WTC11 (cell line): ENCODE measurements at regions not wholly inside any gene's neighbourhood (a gene's known extent, or its start where the extent isn't known, plus 50 kb on each side); places are given as distances from the start of the nearest gene placed in this dataset.

Experiments
- ATAC-seq: fragments of 200-7000 bp; cut with Tn5 transposase; 2 replicates; pipeline ENCODE4 v1.10.0; 2021; ENCODE audit warnings: mild to moderate bottlenecking, moderate library complexity
- CTCF ChIA-PET: fragments of 300-600 bp; sonication (Branson Sonifier 250); formaldehyde crosslinking; loops from one replicate; lab custom pipeline; 2021; ENCODE audit warnings: antibody characterized with exemption; lab: Charles Lee
- POLR2A ChIA-PET: fragments of 350-600 bp; sonication (Branson Sonifier 250); formaldehyde crosslinking; loops from one replicate; lab custom pipeline; 2021; ENCODE audit warnings: antibody characterized with exemption; lab: Charles Lee
- DNase-seq: peaks from one replicate; pipeline ENCODE4 v3.0.0; 2021; ENCODE audit warnings: low spot score
- H3K27ac Mint-ChIP-seq: 2 replicates; pipeline ENCODE4 v1.8.0; 2021; ENCODE audit warnings: mixed read lengths
- H3K27me3 Mint-ChIP-seq: 2 replicates; pipeline ENCODE4 v1.8.0; 2021; ENCODE audit warnings: low read depth, mild to moderate bottlenecking, moderate library complexity, mixed read lengths
- H3K36me3 Mint-ChIP-seq: 2 replicates; pipeline ENCODE4 v1.8.0; 2021; ENCODE audit warnings: mixed read lengths
- H3K4me1 Mint-ChIP-seq: 2 replicates; pipeline ENCODE4 v1.8.0; 2022; ENCODE audit warnings: mixed read lengths
- H3K4me3 Mint-ChIP-seq: 2 replicates; pipeline ENCODE4 v1.8.0; 2021; ENCODE audit warnings: mild to moderate bottlenecking, moderate library complexity, mixed read lengths
- H3K9me3 Mint-ChIP-seq: 2 replicates; pipeline ENCODE4 v1.8.0; 2021; ENCODE audit warnings: mixed read lengths
- ATF1 ChIP-seq: sonication (generic); formaldehyde crosslinking; IDR thresholded peaks from 2 replicates; pipeline ENCODE4 v1.8.1; 2023; ENCODE audit warnings: mild to moderate bottlenecking, moderate library complexity, missing genetic modification reagents
- CREB1 ChIP-seq: sonication (generic); formaldehyde crosslinking; IDR thresholded peaks from 2 replicates; pipeline ENCODE4 v1.8.0; 2023; ENCODE audit warnings: mild to moderate bottlenecking, missing genetic modification reagents
- ELF4 ChIP-seq: sonication (generic); formaldehyde crosslinking; IDR thresholded peaks from 2 replicates; pipeline ENCODE4 v1.8.1; 2022; ENCODE audit warnings: low read depth, mild to moderate bottlenecking, moderate library complexity, missing genetic modification reagents
- ESRRA ChIP-seq: sonication (generic); formaldehyde crosslinking; IDR thresholded peaks from 2 replicates; pipeline ENCODE4 v1.8.1; 2022; ENCODE audit warnings: mild to moderate bottlenecking, missing genetic modification reagents, borderline replicate concordance
- GTF2I ChIP-seq: fragments of 250-450 bp; sonication (Bioruptor Pico); conservative IDR thresholded peaks from 2 replicates; pipeline ENCODE4 v1.4.0; 2021; ENCODE audit warnings: mild to moderate bottlenecking
- HMGA2 ChIP-seq: fragments of 250-450 bp; sonication (Bioruptor Pico); IDR thresholded peaks from 2 replicates; pipeline ENCODE4 v1.4.0; 2021; ENCODE audit warnings: mild to moderate bottlenecking, moderate library complexity
- JUN ChIP-seq: sonication (generic); formaldehyde crosslinking; IDR thresholded peaks from 2 replicates; pipeline ENCODE4 v1.8.0; 2023; ENCODE audit warnings: mild to moderate bottlenecking, missing genetic modification reagents
- NFE2L1 ChIP-seq: sonication (generic); formaldehyde crosslinking; IDR thresholded peaks from 2 replicates; pipeline ENCODE4 v1.8.1; 2023; ENCODE audit warnings: missing genetic modification reagents
- SMAD4 ChIP-seq: sonication (generic); formaldehyde crosslinking; IDR thresholded peaks from 2 replicates; pipeline ENCODE4 v1.8.0; 2022; ENCODE audit warnings: mild to moderate bottlenecking, missing genetic modification reagents
- SOX15 ChIP-seq: fragments of 250-450 bp; sonication (Bioruptor Pico); IDR thresholded peaks from 2 replicates; pipeline ENCODE4 v1.9.0; 2021; ENCODE audit warnings: mild to moderate bottlenecking
- SP1 ChIP-seq: sonication (generic); formaldehyde crosslinking; conservative IDR thresholded peaks from 2 replicates; pipeline ENCODE4 v1.8.1; 2022; ENCODE audit warnings: missing genetic modification reagents
- ZNF138 ChIP-seq: sonication (generic); formaldehyde crosslinking; conservative IDR thresholded peaks from 2 replicates; pipeline ENCODE4 v1.8.1; 2022; ENCODE audit warnings: mild to moderate bottlenecking, moderate library complexity, missing genetic modification reagents
- TF ChIP-seq, protein P1 (sequence below): sonication (generic); formaldehyde crosslinking; IDR thresholded peaks from 2 replicates; pipeline ENCODE4 v1.8.1; 2023; ENCODE audit warnings: mild to moderate bottlenecking, missing genetic modification reagents
- TF ChIP-seq, protein P2 (sequence below): sonication (generic); formaldehyde crosslinking; IDR thresholded peaks from 2 replicates; pipeline ENCODE4 v1.8.1; 2022; ENCODE audit warnings: mild to moderate bottlenecking, moderate library complexity, missing genetic modification reagents
- TF ChIP-seq, protein P3 (sequence below): sonication (generic); formaldehyde crosslinking; IDR thresholded peaks from 2 replicates; pipeline ENCODE4 v1.8.1; 2023; ENCODE audit warnings: mild to moderate bottlenecking, missing genetic modification reagents, moderate library complexity
- TF ChIP-seq, protein P4 (sequence below): sonication (generic); formaldehyde crosslinking; IDR thresholded peaks from 2 replicates; pipeline ENCODE4 v1.8.1; 2022; ENCODE audit warnings: low read depth, missing genetic modification reagents, borderline replicate concordance
- TF ChIP-seq, protein P5 (sequence below): fragments of 250-450 bp; sonication (Bioruptor Pico); conservative IDR thresholded peaks from 2 replicates; pipeline ENCODE4 v1.9.0; 2021; ENCODE audit warnings: mild to moderate bottlenecking
- TF ChIP-seq, protein P6 (sequence below): sonication (generic); formaldehyde crosslinking; IDR thresholded peaks from 2 replicates; pipeline ENCODE4 v1.8.1; 2022; ENCODE audit warnings: mild to moderate bottlenecking, missing genetic modification reagents, moderate library complexity, borderline replicate concordance
- TF ChIP-seq, protein P7 (sequence below): sonication (generic); formaldehyde crosslinking; conservative IDR thresholded peaks from 2 replicates; pipeline ENCODE4 v1.8.1; 2023; ENCODE audit warnings: mild to moderate bottlenecking, low read depth, missing genetic modification reagents, moderate library complexity
- TF ChIP-seq, protein P8 (sequence below): sonication (generic); formaldehyde crosslinking; conservative IDR thresholded peaks from 2 replicates; pipeline ENCODE4 v1.8.1; 2022; ENCODE audit warnings: mild to moderate bottlenecking, missing genetic modification reagents
- TF ChIP-seq, protein P9 (sequence below): sonication (generic); formaldehyde crosslinking; IDR thresholded peaks from 2 replicates; pipeline ENCODE4 v1.8.0; 2022; ENCODE audit warnings: mild to moderate bottlenecking, missing genetic modification reagents

DNA sequence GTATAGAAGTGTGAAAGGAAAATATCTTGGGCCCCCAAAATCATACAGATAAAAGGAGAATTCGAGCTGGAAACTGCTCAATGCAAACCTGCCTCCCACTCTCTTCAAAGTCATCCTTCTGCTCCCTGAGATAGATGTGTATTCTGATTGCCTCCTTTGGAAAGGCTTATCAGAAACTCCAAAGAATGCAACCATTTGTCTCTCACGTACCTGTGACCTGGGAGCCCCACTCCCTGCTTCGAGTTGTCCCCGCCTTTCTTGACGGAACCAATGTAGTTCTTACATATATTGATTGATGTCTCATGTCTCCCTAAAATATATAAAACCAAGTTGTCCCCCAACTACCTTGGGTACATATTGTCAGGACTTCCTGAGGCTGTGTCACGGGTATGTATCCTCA lies 163.8 kb downstream of the DIRAS2 start (continued):
- TF ChIP-seq, protein P1, sequence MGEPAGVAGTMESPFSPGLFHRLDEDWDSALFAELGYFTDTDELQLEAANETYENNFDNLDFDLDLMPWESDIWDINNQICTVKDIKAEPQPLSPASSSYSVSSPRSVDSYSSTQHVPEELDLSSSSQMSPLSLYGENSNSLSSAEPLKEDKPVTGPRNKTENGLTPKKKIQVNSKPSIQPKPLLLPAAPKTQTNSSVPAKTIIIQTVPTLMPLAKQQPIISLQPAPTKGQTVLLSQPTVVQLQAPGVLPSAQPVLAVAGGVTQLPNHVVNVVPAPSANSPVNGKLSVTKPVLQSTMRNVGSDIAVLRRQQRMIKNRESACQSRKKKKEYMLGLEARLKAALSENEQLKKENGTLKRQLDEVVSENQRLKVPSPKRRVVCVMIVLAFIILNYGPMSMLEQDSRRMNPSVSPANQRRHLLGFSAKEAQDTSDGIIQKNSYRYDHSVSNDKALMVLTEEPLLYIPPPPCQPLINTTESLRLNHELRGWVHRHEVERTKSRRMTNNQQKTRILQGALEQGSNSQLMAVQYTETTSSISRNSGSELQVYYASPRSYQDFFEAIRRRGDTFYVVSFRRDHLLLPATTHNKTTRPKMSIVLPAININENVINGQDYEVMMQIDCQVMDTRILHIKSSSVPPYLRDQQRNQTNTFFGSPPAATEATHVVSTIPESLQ = no peak
- TF ChIP-seq ZNF138 (CRISPR knock-in tag) = no peak
- TF ChIP-seq, protein P2, sequence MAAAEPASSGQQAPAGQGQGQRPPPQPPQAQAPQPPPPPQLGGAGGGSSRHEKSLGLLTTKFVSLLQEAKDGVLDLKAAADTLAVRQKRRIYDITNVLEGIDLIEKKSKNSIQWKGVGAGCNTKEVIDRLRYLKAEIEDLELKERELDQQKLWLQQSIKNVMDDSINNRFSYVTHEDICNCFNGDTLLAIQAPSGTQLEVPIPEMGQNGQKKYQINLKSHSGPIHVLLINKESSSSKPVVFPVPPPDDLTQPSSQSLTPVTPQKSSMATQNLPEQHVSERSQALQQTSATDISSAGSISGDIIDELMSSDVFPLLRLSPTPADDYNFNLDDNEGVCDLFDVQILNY = no peak
- no peak for TF ChIP-seq NFE2L1 (CRISPR knock-in tag)
- TF ChIP-seq, protein P3, sequence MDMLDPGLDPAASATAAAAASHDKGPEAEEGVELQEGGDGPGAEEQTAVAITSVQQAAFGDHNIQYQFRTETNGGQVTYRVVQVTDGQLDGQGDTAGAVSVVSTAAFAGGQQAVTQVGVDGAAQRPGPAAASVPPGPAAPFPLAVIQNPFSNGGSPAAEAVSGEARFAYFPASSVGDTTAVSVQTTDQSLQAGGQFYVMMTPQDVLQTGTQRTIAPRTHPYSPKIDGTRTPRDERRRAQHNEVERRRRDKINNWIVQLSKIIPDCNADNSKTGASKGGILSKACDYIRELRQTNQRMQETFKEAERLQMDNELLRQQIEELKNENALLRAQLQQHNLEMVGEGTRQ (CRISPR knock-in tag) = no peak
- TF ChIP-seq, protein P4, sequence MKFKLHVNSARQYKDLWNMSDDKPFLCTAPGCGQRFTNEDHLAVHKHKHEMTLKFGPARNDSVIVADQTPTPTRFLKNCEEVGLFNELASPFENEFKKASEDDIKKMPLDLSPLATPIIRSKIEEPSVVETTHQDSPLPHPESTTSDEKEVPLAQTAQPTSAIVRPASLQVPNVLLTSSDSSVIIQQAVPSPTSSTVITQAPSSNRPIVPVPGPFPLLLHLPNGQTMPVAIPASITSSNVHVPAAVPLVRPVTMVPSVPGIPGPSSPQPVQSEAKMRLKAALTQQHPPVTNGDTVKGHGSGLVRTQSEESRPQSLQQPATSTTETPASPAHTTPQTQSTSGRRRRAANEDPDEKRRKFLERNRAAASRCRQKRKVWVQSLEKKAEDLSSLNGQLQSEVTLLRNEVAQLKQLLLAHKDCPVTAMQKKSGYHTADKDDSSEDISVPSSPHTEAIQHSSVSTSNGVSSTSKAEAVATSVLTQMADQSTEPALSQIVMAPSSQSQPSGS = no peak

DNA sequence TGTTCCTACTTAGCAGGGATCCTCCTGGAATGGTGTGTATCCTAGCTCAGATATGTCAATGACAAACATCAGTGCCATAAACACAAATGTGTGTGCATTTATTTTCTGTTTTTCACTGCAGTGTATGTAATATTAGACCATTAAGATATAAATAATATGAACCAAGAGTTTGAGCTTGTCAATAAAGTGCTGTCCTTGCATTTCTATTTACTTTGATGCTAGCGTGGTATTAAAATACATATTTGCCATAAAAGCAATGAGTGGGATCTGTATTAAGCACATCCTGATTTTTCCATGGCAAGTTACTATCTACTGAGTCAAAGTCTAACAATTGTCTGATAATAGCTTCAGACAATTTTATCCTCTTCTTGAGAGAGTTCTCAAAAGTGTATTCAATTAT lies 157.6 kb downstream of the DIRAS2 start:
- H3K4me3 Mint-ChIP-seq = no peak overlapping the region
- DNase-seq = no peak
- no peak for ATAC-seq
- no peaks in the 10 kb centered on the region for H3K4me1 Mint-ChIP-seq
- CTCF ChIA-PET = no interaction called here
- peaks cover 15% of the 10 kb centered on the region for H3K9me3 Mint-ChIP-seq
- H3K36me3 Mint-ChIP-seq = 0 out of 2 replicates have a peak, but pooled peaks cover 2% of the 10 kb centered on the region
- POLR2A ChIA-PET = no interaction called here
- peaks cover 4% of the 10 kb centered on the region; the same call in 1 of the 2 replicates for H3K27me3 Mint-ChIP-seq
- no peak overlapping the region for H3K27ac Mint-ChIP-seq
- TF ChIP-seq, protein P5, sequence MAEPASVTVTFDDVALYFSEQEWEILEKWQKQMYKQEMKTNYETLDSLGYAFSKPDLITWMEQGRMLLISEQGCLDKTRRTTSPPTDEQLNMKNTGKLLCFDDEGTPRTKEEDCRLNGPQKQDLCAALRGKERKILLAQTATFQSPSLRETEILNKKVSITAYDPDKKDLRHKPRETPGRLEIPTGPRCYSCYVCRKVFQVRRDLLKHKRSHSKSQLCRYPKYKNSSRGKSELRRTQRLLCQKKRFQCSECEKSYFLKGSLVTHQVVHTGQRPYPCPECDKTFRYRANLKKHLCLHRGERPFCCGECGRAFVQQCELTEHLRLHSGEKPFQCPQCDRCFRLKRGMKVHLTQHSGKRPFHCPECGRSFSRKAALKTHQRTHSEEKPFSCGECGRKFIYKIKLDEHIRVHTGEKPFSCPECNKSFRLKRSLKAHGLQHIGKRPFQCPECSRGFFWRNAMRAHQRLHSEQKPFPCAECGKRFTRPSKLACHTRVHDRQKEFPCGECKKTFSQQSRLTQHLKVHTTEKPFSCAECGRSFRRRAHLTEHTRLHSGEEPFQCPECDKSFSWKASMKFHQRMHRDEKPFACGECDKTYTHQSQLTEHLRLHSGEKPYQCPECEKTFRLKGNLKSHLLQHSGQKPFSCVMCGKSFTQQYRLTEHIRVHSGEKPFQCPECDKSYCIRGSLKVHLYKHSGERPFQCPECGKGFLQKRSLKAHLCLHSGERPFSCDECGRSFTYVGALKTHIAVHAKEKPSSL (CRISPR knock-in tag) = no peak
- TF ChIP-seq SMAD4 (CRISPR knock-in tag) = no peak
- TF ChIP-seq, protein P6, sequence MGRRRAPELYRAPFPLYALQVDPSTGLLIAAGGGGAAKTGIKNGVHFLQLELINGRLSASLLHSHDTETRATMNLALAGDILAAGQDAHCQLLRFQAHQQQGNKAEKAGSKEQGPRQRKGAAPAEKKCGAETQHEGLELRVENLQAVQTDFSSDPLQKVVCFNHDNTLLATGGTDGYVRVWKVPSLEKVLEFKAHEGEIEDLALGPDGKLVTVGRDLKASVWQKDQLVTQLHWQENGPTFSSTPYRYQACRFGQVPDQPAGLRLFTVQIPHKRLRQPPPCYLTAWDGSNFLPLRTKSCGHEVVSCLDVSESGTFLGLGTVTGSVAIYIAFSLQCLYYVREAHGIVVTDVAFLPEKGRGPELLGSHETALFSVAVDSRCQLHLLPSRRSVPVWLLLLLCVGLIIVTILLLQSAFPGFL (CRISPR knock-in tag) = no peak
- TF ChIP-seq HMGA2 (CRISPR knock-in tag) = no peak
- no peak for TF ChIP-seq SOX15 (CRISPR knock-in tag)
- TF ChIP-seq ESRRA = no peak
- TF ChIP-seq JUN = no peak
- TF ChIP-seq, protein P2 = no peak
- TF ChIP-seq, protein P7, sequence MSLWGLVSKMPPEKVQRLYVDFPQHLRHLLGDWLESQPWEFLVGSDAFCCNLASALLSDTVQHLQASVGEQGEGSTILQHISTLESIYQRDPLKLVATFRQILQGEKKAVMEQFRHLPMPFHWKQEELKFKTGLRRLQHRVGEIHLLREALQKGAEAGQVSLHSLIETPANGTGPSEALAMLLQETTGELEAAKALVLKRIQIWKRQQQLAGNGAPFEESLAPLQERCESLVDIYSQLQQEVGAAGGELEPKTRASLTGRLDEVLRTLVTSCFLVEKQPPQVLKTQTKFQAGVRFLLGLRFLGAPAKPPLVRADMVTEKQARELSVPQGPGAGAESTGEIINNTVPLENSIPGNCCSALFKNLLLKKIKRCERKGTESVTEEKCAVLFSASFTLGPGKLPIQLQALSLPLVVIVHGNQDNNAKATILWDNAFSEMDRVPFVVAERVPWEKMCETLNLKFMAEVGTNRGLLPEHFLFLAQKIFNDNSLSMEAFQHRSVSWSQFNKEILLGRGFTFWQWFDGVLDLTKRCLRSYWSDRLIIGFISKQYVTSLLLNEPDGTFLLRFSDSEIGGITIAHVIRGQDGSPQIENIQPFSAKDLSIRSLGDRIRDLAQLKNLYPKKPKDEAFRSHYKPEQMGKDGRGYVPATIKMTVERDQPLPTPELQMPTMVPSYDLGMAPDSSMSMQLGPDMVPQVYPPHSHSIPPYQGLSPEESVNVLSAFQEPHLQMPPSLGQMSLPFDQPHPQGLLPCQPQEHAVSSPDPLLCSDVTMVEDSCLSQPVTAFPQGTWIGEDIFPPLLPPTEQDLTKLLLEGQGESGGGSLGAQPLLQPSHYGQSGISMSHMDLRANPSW (CRISPR knock-in tag) = no peak
- no peak for TF ChIP-seq GTF2I (CRISPR knock-in tag)
- no peak for TF ChIP-seq CREB1 (CRISPR knock-in tag)
- TF ChIP-seq ELF4 (CRISPR knock-in tag) = no peak
- TF ChIP-seq, protein P8, sequence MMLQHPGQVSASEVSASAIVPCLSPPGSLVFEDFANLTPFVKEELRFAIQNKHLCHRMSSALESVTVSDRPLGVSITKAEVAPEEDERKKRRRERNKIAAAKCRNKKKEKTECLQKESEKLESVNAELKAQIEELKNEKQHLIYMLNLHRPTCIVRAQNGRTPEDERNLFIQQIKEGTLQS (CRISPR knock-in tag) = no peak
- TF ChIP-seq, protein P9, sequence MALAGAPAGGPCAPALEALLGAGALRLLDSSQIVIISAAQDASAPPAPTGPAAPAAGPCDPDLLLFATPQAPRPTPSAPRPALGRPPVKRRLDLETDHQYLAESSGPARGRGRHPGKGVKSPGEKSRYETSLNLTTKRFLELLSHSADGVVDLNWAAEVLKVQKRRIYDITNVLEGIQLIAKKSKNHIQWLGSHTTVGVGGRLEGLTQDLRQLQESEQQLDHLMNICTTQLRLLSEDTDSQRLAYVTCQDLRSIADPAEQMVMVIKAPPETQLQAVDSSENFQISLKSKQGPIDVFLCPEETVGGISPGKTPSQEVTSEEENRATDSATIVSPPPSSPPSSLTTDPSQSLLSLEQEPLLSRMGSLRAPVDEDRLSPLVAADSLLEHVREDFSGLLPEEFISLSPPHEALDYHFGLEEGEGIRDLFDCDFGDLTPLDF (CRISPR knock-in tag) = no peak
- no peak for TF ChIP-seq SP1 (CRISPR knock-in tag)
- no peak for TF ChIP-seq ATF1 (CRISPR knock-in tag)
